HCT116 (cell line): ENCODE measurements at regions not wholly inside any gene's neighbourhood (a gene's known extent, or its start where the extent isn't known, plus 50 kb on each side); places are given as distances from the start of the nearest gene placed in this dataset.

Source experiments
- ATAC-seq: fragments of 200-7000 bp; cut with Tn5 transposase; 2 replicates; pipeline ENCODE4 v1.9.1; 2020; ENCODE audit warnings: mild to moderate bottlenecking, moderate library complexity
- BruUV-seq: library from RNA; stranded (reverse); fragments of 400-500 nt; replicated peaks from 2 replicates; lab custom pipeline; 2021; lab: Mats Ljungman, UMichigan
- CTCF ChIA-PET: fragments of 300-600 bp; sonication (Branson Sonifier 250); formaldehyde crosslinking; loops from one replicate; lab custom pipeline; 2021; ENCODE audit warnings: antibody characterized with exemption; lab: Charles Lee
- POLR2A ChIA-PET: fragments of 300-600, 350-600 bp; sonication (Branson Sonifier 250); formaldehyde crosslinking; loops from one replicate; lab custom pipeline; 2021; ENCODE audit warnings: antibody characterized with exemption; lab: Charles Lee
- RAD21 ChIA-PET, 2 experiments: fragments of 300-600 bp; sonication (Branson Sonifier 250); formaldehyde crosslinking; loops; one replicate each; lab custom pipeline; 2023; ENCODE audit warnings: low total read pairs in 2 of 2; ENCODE audit not compliant: uncharacterized antibody in 2 of 2, unreplicated experiment in 2 of 2, low non-redundant PET in 1 of 2; lab: Charles Lee
- DNase-seq: peaks from one replicate; pipeline ENCODE4 v3.0.0-alpha.2; 2010; ENCODE audit warnings: low read depth, low spot score
- H2AFZ ChIP-seq: fragments of 200-600 bp; shearing (Covaris generic), sonication (generic); 2 replicates; pipeline ENCODE4 v1.6.1; 2017; ENCODE audit warnings: low read depth, mixed run types, mixed read lengths, antibody characterized with exemption, low read length; ENCODE audit not compliant: poor library complexity, severe bottlenecking
- H3K27ac ChIP-seq: 2 replicates; pipeline ENCODE4 v1.5.1; 2012; ENCODE audit warnings: low read depth, low read length
- H3K27me3 ChIP-seq: fragments of 200-600 bp; sonication (generic); 2 replicates; pipeline ENCODE4 v1.6.1; 2016; ENCODE audit warnings: mixed run types, low read length, mixed read lengths; ENCODE audit not compliant: insufficient read depth
- H3K36me3 ChIP-seq, 2 experiments: fragments of 200-500 bp in 1 of 2; fragments of 200-600 bp in 1 of 2; sonication (Bioruptor generic) in 1 of 2; sonication (generic) in 1 of 2; 2 replicates each; pipeline versions ENCODE4 v1.5.1 to v1.6.1; 2014 to 2016; ENCODE audit warnings: low read length in 2 of 2, inconsistent platforms in 1 of 2, mixed read lengths in 1 of 2, mixed run types in 1 of 2; ENCODE audit not compliant: insufficient read depth in 2 of 2, control insufficient read depth in 1 of 2
- H3K4me1 ChIP-seq, 2 experiments: fragments of 200-600 bp in 1 of 2; sonication (generic) in 1 of 2; 2 replicates each; pipeline versions ENCODE4 v1.5.1 to v1.6.1; 2012 to 2017; ENCODE audit warnings: low read length in 2 of 2, inconsistent platforms in 1 of 2, mild to moderate bottlenecking in 1 of 2, mixed read lengths in 1 of 2, mixed run types in 1 of 2, moderate library complexity in 1 of 2; ENCODE audit not compliant: insufficient read depth in 2 of 2, control insufficient read depth in 1 of 2
- H3K4me2 ChIP-seq: fragments of 200-600 bp; sonication (generic); 2 replicates; pipeline ENCODE4 v1.6.1; 2017; ENCODE audit warnings: mixed run types, low read length, mixed read lengths
- H3K4me3 ChIP-seq, 2 experiments: fragments of 200-600 bp in 1 of 2; sonication (generic) in 1 of 2; replicated peaks in 1 of 2; 2 replicates each; pipeline ENCODE4 v1.5.1; 2011 to 2016; ENCODE audit warnings: low read length in 2 of 2, control low read depth in 1 of 2, low read depth in 1 of 2, mild to moderate bottlenecking in 1 of 2, mixed read lengths in 1 of 2, mixed run types in 1 of 2
- H3K79me2 ChIP-seq: fragments of 200-600 bp; sonication (generic); 2 replicates; pipeline ENCODE4 v1.6.1; 2017; ENCODE audit warnings: mild to moderate bottlenecking, mixed run types, low read length, moderate library complexity, mixed read lengths; ENCODE audit not compliant: insufficient read depth
- H3K9ac ChIP-seq: fragments of 200-600 bp; sonication (generic); 2 replicates; pipeline ENCODE4 v1.6.1; 2016; ENCODE audit warnings: low read length, mixed read lengths
- H3K9me2 ChIP-seq: fragments of 200-600 bp; sonication (generic), shearing (Covaris generic); 2 replicates; pipeline ENCODE4 v1.6.1; 2017; ENCODE audit warnings: mixed run types, mild to moderate bottlenecking, moderate library complexity; ENCODE audit not compliant: insufficient read depth
- H3K9me3 ChIP-seq, 2 experiments: fragments of 200-500 bp in 1 of 2; fragments of 200-600 bp in 1 of 2; sonication (Bioruptor generic) in 1 of 2; sonication (generic) in 1 of 2; 2 replicates each; pipeline ENCODE4 v1.6.1; 2014 to 2017; ENCODE audit warnings: low read length in 2 of 2, mixed read lengths in 2 of 2, inconsistent platforms in 1 of 2, low read depth in 1 of 2, mild to moderate bottlenecking in 1 of 2, mixed run types in 1 of 2, moderate library complexity in 1 of 2; ENCODE audit not compliant: control insufficient read depth in 1 of 2, insufficient read depth in 1 of 2
- H4K20me1 ChIP-seq: fragments of 200-600 bp; sonication (generic), shearing (Covaris generic); 2 replicates; pipeline ENCODE4 v1.6.1; 2017; ENCODE audit warnings: mixed run types, mild to moderate bottlenecking, moderate library complexity; ENCODE audit not compliant: insufficient read depth
- ATF3 ChIP-seq: IDR thresholded peaks from 2 replicates; pipeline ENCODE4 v1.6.1; 2012
- CBX3 ChIP-seq: IDR thresholded peaks from 2 replicates; pipeline ENCODE4 v1.6.1; 2012; ENCODE audit warnings: low read depth
- CEBPB ChIP-seq: IDR thresholded peaks from 2 replicates; pipeline ENCODE4 v1.6.1; 2012; ENCODE audit warnings: low read depth
- CTCF ChIP-seq, 3 experiments: fragments of 200-600 bp in 1 of 3; sonication (generic) in 1 of 3; IDR thresholded peaks in 2 of 3; conservative IDR thresholded peaks in 1 of 3; 2 replicates each; pipeline ENCODE4 v1.5.1; 2012 to 2017; ENCODE audit warnings: low read depth in 2 of 3, low read length in 2 of 3, antibody characterized with exemption in 1 of 3, borderline replicate concordance in 1 of 3, control low read depth in 1 of 3, mild to moderate bottlenecking in 1 of 3, mixed read lengths in 1 of 3, mixed run types in 1 of 3, moderate library complexity in 1 of 3; ENCODE audit not compliant: insufficient read depth in 1 of 3
- EGR1 ChIP-seq: IDR thresholded peaks from 2 replicates; pipeline ENCODE4 v1.6.1; 2012; ENCODE audit warnings: low read depth
- ELF1 ChIP-seq: IDR thresholded peaks from 2 replicates; pipeline ENCODE4 v1.6.1; 2012; ENCODE audit warnings: low read depth, borderline replicate concordance
- EZH2 ChIP-seq: fragments of 200-600 bp; sonication (generic); IDR thresholded peaks from 2 replicates; pipeline ENCODE4 v1.6.1; 2017; ENCODE audit warnings: antibody characterized with exemption, mixed run types
- EZH2phosphoT487 ChIP-seq: fragments of 200-600 bp; IDR thresholded peaks from 2 replicates; pipeline ENCODE4 v1.6.1; 2018; ENCODE audit warnings: antibody characterized with exemption, borderline replicate concordance
- FOSL1 ChIP-seq: IDR thresholded peaks from 2 replicates; pipeline ENCODE4 v1.6.1; 2012; ENCODE audit warnings: low read depth
- JUND ChIP-seq: IDR thresholded peaks from 2 replicates; pipeline ENCODE4 v1.6.1; 2012
- MAX ChIP-seq: IDR thresholded peaks from 2 replicates; pipeline ENCODE4 v1.6.1; 2012
- POLR2A ChIP-seq: IDR thresholded peaks from 2 replicates; pipeline ENCODE4 v1.7.0; 2011; ENCODE audit warnings: borderline replicate concordance; ENCODE audit not compliant: insufficient read depth, insufficient read length; ENCODE audit errors: extremely low read depth
- POLR2AphosphoS5 ChIP-seq: IDR thresholded peaks from 2 replicates; pipeline ENCODE4 v1.6.1; 2011; ENCODE audit warnings: mild to moderate bottlenecking, low read depth, low read length, moderate library complexity
- RAD21 ChIP-seq: IDR thresholded peaks from 2 replicates; pipeline ENCODE4 v1.6.1; 2012; ENCODE audit warnings: low read depth, mild to moderate bottlenecking
- REST ChIP-seq: IDR thresholded peaks from 2 replicates; pipeline ENCODE4 v1.6.1; 2012; ENCODE audit warnings: low read depth
- SIN3A ChIP-seq: IDR thresholded peaks from 2 replicates; pipeline ENCODE4 v1.6.1; 2012; ENCODE audit warnings: low read depth
- SP1 ChIP-seq: IDR thresholded peaks from 2 replicates; pipeline ENCODE4 v1.6.1; 2012; ENCODE audit warnings: low read depth
- SRF ChIP-seq: IDR thresholded peaks from 2 replicates; pipeline ENCODE4 v1.6.1; 2012; ENCODE audit warnings: low read depth
- YY1 ChIP-seq: IDR thresholded peaks from 2 replicates; pipeline ENCODE4 v1.6.1; 2011; ENCODE audit warnings: low read length, low read depth, moderate library complexity, mild to moderate bottlenecking; ENCODE audit not compliant: insufficient replicate concordance; ENCODE audit errors: extremely low read depth
- ZNF274 ChIP-seq: fragments of 200-500 bp; sonication (Bioruptor generic); IDR thresholded peaks from 2 replicates; pipeline ENCODE4 v1.6.1; 2014; ENCODE audit warnings: mild to moderate bottlenecking, low read depth, low read length, inconsistent platforms
- intact Hi-C: fragments of 100-400 bp; cut with micrococcal nuclease; formaldehyde crosslinking; loops from 2 replicates; pipeline ENCODE4 v1.10.0; 2022

GRCh38 chr18:67662996-67663395, 146.5 kb upstream of the DSEL start:
- no peak overlapping the region for H3K4me2 ChIP-seq
- H2AFZ ChIP-seq = no peak overlapping the region
- BruUV-seq = no TSS peak
- POLR2A ChIA-PET = no interaction called here
- peaks cover 17 to 20% of the 10 kb centered on the region in 2 experiments; a peak in 2 of 4 replicates for H3K9me3 ChIP-seq
- intact Hi-C loops = no loop called here
- no peaks in the 10 kb centered on the region for H4K20me1 ChIP-seq
- DNase-seq = no peak
- no peak overlapping the region for H3K9ac ChIP-seq
- CTCF ChIA-PET = no interaction called here
- no peaks in the 10 kb centered on the region for H3K27me3 ChIP-seq
- H3K27ac ChIP-seq = no peak overlapping the region
- no peaks in the 10 kb centered on the region for H3K4me1 ChIP-seq
- H3K9me2 ChIP-seq = no peaks in the 10 kb centered on the region
- H3K4me3 ChIP-seq = no peak overlapping the region
- TF ChIP-seq ATF3 (no peak), CEBPB (no peak), FOSL1 (no peak), JUND (no peak), SIN3A (no peak), EZH2phosphoT487 (no peak), REST (no peak), POLR2AphosphoS5 (no peak), RAD21 (no peak), CTCF (IDR thresholded peaks at IDR 0.05 in 2 of 3, conservative IDR thresholded peaks at IDR 0.05 in 1 of 3; ENCODE audit: borderline replicate concordance in 1 of 3, insufficient read depth in 1 of 3, low read depth in 2 of 3, low read length in 2 of 3) (no peak), SRF (no peak), ZNF274 (no peak), SP1 (no peak), EZH2 (no peak), EGR1 (no peak), ELF1 (no peak), YY1 (no peak), MAX (no peak), CBX3 (no peak), POLR2A (no peak)
- no peaks in the 10 kb centered on the region for H3K79me2 ChIP-seq
- RAD21 ChIA-PET = no interaction called here
- no peak for ATAC-seq
- H3K36me3 ChIP-seq = no peaks in the 10 kb centered on the region
